Astrocyte (in vitro differentiated cells and primary cell): ENCODE measurements at regions not wholly inside any gene's neighbourhood (a gene's known extent, or its start where the extent isn't known, plus 50 kb on each side); places are given as distances from the start of the nearest gene placed in this dataset.

Experiments used
- CTCF ChIP-seq: IDR thresholded peaks from 2 replicates; pipeline ENCODE4 v1.5.1; 2011; ENCODE audit warnings: low read depth, mild to moderate bottlenecking, inconsistent platforms, low read length, moderate library complexity; ENCODE audit not compliant: insufficient read depth
- EZH2 ChIP-seq: IDR thresholded peaks from 2 replicates; pipeline ENCODE4 v1.6.1; 2012; ENCODE audit warnings: mild to moderate bottlenecking, low read length, inconsistent platforms; ENCODE audit not compliant: insufficient read depth

GRCh38 chr15:70428211-70428822 is 330.6 kb upstream of the TLE3 start:
- TF ChIP-seq CTCF, result no peak
- no peak for TF ChIP-seq EZH2
